Limb (tissue), 2 donors: ENCODE measurements at regions not wholly inside any gene's neighbourhood (a gene's known extent, or its start where the extent isn't known, plus 50 kb on each side); places are given as distances from the start of the nearest gene placed in this dataset.

ENCODE experiments used
- DNase-seq, 2 donors: peaks; one replicate each; pipeline ENCODE4 v3.0.0-alpha.2; 2016; ENCODE audit errors: extremely low spot score in 2 of 2

GRCh38 chr2:142280831-142281230 lies 150.0 kb upstream of the LRP1B start:
- DNase-seq, result no peak

DNA sequence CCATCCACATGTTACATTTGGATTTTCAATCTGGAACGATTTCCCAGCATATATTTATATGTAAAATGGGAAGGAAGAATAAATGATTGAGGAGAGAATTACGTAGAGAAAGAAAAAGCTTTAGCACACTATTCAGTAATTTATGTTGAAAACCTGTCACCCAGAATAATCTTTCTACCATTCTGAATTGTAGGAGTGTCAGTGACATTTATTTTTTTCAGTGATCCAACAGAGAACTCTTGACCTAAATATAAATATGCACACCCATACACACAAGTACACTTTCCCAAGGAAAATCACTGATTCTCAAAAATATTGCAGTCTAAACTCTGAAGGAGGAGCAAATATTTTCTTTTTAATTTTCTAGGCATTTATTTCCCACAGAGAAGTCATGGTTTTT lies 140.2 kb upstream of the LRP1B start:
- no peak for DNase-seq

- peak in 1 of 2 donors; percentile 15 for DNase-seq
Observed at GRCh38 chr2:142270291-142270690, 139.5 kb upstream of the LRP1B start.

DNA sequence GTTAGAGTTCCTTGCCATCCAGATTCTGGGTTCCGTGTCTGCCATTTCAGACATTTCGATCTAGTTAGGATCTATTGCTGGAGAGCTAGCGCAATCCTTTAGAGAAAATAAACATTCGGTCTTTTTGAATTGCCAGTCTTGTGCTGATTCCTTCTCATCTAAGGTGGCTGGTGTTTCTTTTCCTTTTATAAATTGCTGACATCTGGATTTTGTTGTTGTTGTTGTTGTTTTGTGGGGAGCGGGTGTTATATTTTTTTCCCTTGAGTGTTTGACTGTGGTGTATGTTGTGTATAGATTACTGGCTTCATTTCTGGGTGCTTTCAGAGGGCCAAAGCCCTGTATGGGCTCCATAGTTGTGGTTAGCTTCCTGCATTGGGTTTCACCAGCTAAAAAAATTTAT lies 128.5 kb upstream of the LRP1B start:
- DNase-seq, result no peak

GRCh38 chr2:142254031-142254430 lies 123.2 kb upstream of the LRP1B start:
- DNase-seq, result no peak

DNA sequence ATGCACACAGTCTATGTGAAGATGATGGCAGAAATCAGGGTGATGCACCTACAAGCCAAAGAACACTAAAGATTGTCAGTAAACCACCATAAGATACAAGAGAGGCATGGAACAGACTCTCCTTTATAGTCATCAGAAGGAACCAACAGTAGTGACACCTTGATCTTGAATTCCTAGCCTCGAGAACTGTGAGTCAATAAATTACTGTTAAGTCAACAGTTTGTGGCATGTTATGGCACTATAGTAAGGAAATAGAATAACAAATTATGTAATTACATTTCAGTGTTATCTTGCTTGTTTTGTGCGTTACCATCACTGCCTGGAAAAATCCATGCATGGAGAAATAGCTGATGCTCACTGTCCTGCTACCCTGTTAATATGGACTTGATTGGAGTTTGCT lies 110.2 kb upstream of the LRP1B start:
- DNase-seq, result no peak

- DNase-seq, result no peak
Observed at GRCh38 chr2:142236181-142236580, 105.4 kb upstream of the LRP1B start.

DNA sequence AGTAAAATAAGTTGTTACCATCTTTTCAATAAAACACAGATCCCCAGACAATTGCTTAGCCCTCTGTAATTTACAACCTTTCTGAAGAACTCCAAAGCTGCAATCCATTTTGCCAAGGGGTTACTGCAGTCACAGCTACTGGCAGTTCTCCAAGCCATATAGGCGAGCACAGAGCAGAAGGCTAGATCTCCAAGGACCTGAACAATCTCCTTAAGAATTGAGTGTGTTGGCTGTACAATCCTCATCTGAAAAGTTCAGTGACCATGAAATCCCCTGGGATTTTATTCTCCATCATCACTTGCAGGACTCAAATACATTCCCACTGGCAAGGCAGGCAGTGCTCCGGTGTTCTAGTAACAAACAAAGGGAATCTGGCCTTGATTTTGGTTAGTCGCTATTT lies 103.9 kb upstream of the LRP1B start:
- DNase-seq, result no peak

- no peak for DNase-seq
Observed at GRCh38 chr2:142223309-142223708, 92.5 kb upstream of the LRP1B start.

- no peak for DNase-seq
Observed at GRCh38 chr2:142222715-142223114, 91.9 kb upstream of the LRP1B start.

DNA sequence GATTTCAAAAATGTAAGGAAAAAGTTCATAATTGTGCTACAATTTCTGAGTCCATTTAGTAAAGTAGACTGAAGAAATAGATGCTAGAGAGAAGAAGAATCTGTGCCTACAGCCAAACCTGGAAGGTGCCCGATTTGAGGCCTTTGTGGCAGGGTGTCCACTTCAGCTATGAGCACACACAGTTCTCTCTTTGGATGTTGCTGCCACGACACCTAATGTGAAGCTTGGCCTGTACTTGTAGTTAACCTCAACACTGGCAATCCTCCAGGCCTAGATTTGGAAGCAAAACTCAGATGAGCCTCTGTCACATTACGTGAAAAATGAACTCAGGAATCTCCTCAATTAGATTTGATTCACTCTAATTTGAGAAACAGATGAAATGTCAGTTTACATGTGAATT lies 90.1 kb upstream of the LRP1B start:
- DNase-seq, result peak in 1 of 2 donors; percentile 6

- no peak for DNase-seq
Observed at GRCh38 chr2:142220239-142220638, 89.4 kb upstream of the LRP1B start.

- DNase-seq, result no peak
Observed at GRCh38 chr2:142218471-142218870, 87.7 kb upstream of the LRP1B start.

DNA sequence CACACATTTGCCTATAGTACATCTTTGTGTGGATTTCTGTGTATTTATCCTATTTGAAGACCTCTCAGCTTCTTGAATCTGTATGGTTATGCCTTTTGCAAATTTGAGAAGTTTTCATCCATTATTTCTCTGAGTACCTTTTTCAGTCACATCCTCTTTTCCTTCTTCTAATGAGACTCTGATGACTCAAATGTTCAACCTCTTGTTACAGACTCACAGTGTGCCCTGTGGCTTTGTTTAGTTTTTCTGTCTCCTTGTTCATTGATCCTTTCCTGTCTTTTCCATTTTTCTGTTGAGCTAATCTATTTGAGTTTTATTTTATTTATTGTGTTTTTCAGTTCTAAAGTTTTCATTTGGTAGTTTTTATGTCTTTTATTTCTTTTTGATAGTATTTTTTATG lies 87.0 kb upstream of the LRP1B start:
- DNase-seq, result no peak

DNA sequence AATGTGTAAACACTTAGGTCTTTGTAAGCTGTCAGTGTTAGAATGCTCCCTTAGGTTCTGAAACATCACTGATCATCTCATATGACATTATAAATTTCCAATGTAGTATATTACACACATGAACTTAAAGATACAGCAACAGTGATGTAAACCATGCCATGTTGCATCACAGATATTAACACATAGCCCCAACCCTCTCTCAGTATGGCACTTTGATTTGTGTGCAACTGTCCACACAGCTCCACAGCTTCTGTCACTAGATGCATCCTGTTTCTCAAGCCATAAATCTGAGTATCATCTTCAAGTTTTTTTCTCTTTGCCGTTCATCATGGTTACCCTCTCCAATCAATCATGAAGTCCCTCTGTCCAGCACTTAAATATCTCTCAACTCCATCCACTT lies 69.2 kb upstream of the LRP1B start:
- no peak for DNase-seq

- DNase-seq, result no peak
Observed at GRCh38 chr2:142199073-142199472, 68.3 kb upstream of the LRP1B start.

DNA sequence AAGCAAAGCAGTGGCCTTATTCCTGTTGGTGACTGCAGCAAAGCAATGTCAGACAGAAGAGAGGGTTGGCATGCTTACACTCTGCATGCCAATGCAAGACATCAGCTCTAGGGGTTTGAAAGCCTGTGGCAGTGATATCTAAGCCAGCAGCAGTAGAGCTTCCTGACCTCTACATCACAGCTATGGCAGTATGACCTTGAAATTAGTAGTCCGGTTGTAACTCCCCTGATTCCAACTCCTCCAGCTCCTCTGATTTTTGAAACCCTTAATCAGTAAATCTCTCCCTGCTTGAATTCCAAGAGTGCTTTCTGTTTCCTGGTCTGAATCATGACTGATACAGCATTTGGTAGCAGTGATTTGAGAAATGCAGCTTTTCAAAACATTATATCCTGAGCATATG lies 60.0 kb upstream of the LRP1B start:
- no peak for DNase-seq

GRCh38 chr2:142189501-142189900 lies 58.7 kb upstream of the LRP1B start:
- DNase-seq, result no peak

DNA sequence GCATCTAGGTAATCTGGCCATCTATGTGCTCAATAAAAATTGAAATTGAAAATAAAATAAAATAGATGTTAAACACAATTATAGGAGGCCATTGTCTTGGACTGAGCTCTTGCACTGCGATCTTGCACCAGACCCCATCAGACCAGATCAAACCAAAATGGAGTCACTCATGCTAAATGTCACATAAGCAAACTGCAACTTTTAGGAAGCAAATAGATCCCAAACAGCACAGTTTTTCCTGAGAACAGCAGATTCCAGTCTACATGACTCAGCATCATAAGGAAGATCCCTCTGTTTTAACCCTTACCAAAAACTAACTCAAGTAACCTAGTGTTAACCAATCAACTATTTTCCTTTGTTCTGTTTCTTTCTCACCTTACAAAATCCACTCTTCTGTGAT lies 57.7 kb upstream of the LRP1B start:
- no peak for DNase-seq

- peak in 1 of 2 donors; percentile 29 for DNase-seq
Observed at GRCh38 chr2:142180820-142181533, 50.2 kb upstream of the LRP1B start.
